HL-60/S4 treated with phorbol 12-myristate 13-acetate at 8.2 ng/mL for 4 days and 3 days (cell line): ENCODE measurements at regions not wholly inside any gene's neighbourhood (a gene's known extent, or its start where the extent isn't known, plus 50 kb on each side); places are given as distances from the start of the nearest gene placed in this dataset.

Experiments used
- in situ Hi-C: fragments of 300-500 bp; cut with MboI; formaldehyde crosslinking; loops from 2 replicates; pipeline ENCODE4 v1.15.0; 2022; ENCODE audit warnings: low sequenced_read_pairs

GRCh38 chr10:78866731-78867554 lies 201.8 kb upstream of the ZMIZ1 start:
- in situ Hi-C loops = no loop called here

- in situ Hi-C loops = no loop called here
These were observed 201.2 kb upstream of the ZMIZ1 start for GRCh38 chr10:78867555-78867939.

GRCh38 chr10:78868048-78868447 lies 200.7 kb upstream of the ZMIZ1 start:
- in situ Hi-C loops = no loop called here

GRCh38 chr10:78868456-78868855 lies 200.3 kb upstream of the ZMIZ1 start:
- in situ Hi-C loops = no loop called here

- in situ Hi-C loops = no loop called here
These were observed 199.9 kb upstream of the ZMIZ1 start for GRCh38 chr10:78868861-78869260.

- in situ Hi-C loops = no loop called here
These were observed 199.0 kb upstream of the ZMIZ1 start for GRCh38 chr10:78869508-78870454.

GRCh38 chr10:78870458-78870857 lies 198.3 kb upstream of the ZMIZ1 start:
- in situ Hi-C loops = no loop called here

GRCh38 chr10:78871796-78872195 lies 197.0 kb upstream of the ZMIZ1 start:
- in situ Hi-C loops = no loop called here

GRCh38 chr10:78873413-78873812 lies 195.4 kb upstream of the ZMIZ1 start:
- in situ Hi-C loops = no loop called here

GRCh38 chr10:78875331-78875877 lies 193.4 kb upstream of the ZMIZ1 start:
- in situ Hi-C loops = no loop called here

- in situ Hi-C loops = no loop called here
These were observed 192.8 kb upstream of the ZMIZ1 start for GRCh38 chr10:78875932-78876331.

GRCh38 chr10:78876449-78876848 lies 192.3 kb upstream of the ZMIZ1 start:
- in situ Hi-C loops = no loop called here

GRCh38 chr10:78879621-78880020 lies 189.1 kb upstream of the ZMIZ1 start:
- in situ Hi-C loops = no loop called here

GRCh38 chr10:78886129-78886528 lies 182.6 kb upstream of the ZMIZ1 start:
- in situ Hi-C loops = no loop called here

GRCh38 chr10:78889536-78890063 lies 179.2 kb upstream of the ZMIZ1 start:
- in situ Hi-C loops = no loop called here

GRCh38 chr10:78890506-78890905 lies 178.3 kb upstream of the ZMIZ1 start:
- in situ Hi-C loops = no loop called here

- in situ Hi-C loops = no loop called here
These were observed 177.0 kb upstream of the ZMIZ1 start for GRCh38 chr10:78891741-78892140.

- in situ Hi-C loops = no loop called here
These were observed 176.2 kb upstream of the ZMIZ1 start for GRCh38 chr10:78892338-78893176.

- in situ Hi-C loops = no loop called here
These were observed 175.5 kb upstream of the ZMIZ1 start for GRCh38 chr10:78893217-78893616.

GRCh38 chr10:78894089-78894840 lies 174.5 kb upstream of the ZMIZ1 start:
- in situ Hi-C loops = no loop called here
